Colonic mucosa (tissue), 4 donors: ENCODE measurements at regions not wholly inside any gene's neighbourhood (a gene's known extent, or its start where the extent isn't known, plus 50 kb on each side); places are given as distances from the start of the nearest gene placed in this dataset.

Source experiments
- DNase-seq: peaks from one replicate; pipeline ENCODE4 v3.0.0-alpha.2; 2020
- H3K27ac ChIP-seq: fragments of 200-600 bp; one replicate; pipeline ENCODE4 v1.8.0; 2021
- H3K27me3 ChIP-seq: fragments of 200-600 bp; one replicate; pipeline ENCODE4 v1.8.0; 2021
- H3K36me3 ChIP-seq: fragments of 200-600 bp; one replicate; pipeline ENCODE4 v1.8.0; 2021
- H3K4me1 ChIP-seq: fragments of 200-600 bp; one replicate; pipeline ENCODE4 v1.8.0; 2021; ENCODE audit warnings: mild to moderate bottlenecking
- H3K4me3 ChIP-seq: fragments of 200-600 bp; one replicate; pipeline ENCODE4 v1.8.0; 2021
- H3K9ac ChIP-seq, 2 donors: one replicate each; pipeline ENCODE4 v1.7.0; 2013; ENCODE audit warnings: control low read depth in 2 of 2, low read depth in 2 of 2, low read length in 2 of 2
- H3K9me3 ChIP-seq: fragments of 200-600 bp; one replicate; pipeline ENCODE4 v1.8.0; 2021
- CTCF ChIP-seq: fragments of 200-600 bp; IDR thresholded peaks from one replicate; pipeline ENCODE4 v1.8.0; 2022; ENCODE audit warnings: antibody characterized with exemption, mild to moderate bottlenecking
- intact Hi-C: fragments of 100-400 bp; cut with DNase I; formaldehyde crosslinking; loops from one replicate; pipeline ENCODE4 v1.14.1; 2022
- donor health status: healthy.
- donor health status: DM: no; HTN: no; CAD: no.
- donor health status: DM: no; HTN: no; CAD: no.

- H3K27me3 ChIP-seq = no peaks in the 10 kb centered on the region
- no peaks in the 10 kb centered on the region for H3K36me3 ChIP-seq
- no peak for TF ChIP-seq CTCF
- H3K9ac ChIP-seq = no peak overlapping the region
- no peaks in the 10 kb centered on the region for H3K9me3 ChIP-seq
- H3K4me3 ChIP-seq = no peak overlapping the region
- H3K27ac ChIP-seq = no peak overlapping the region
- no peak for DNase-seq
- no peaks in the 10 kb centered on the region for H3K4me1 ChIP-seq
- intact Hi-C loops = no loop called here
Measured at GRCh38 chr3:82311901-82312300, 550.5 kb upstream of the GBE1 start.

- no peak for DNase-seq
- no peak for TF ChIP-seq CTCF
- H3K36me3 ChIP-seq = no peaks in the 10 kb centered on the region
Measured at GRCh38 chr3:82308755-82309154, 547.3 kb upstream of the GBE1 start.

GRCh38 chr3:82306189-82306588 is 544.7 kb upstream of the GBE1 start:
- H3K27ac ChIP-seq = no peak overlapping the region
- no peaks in the 10 kb centered on the region for H3K9me3 ChIP-seq
- no peak for TF ChIP-seq CTCF
- H3K4me1 ChIP-seq = no peaks in the 10 kb centered on the region
- H3K9ac ChIP-seq = no peak overlapping the region
- intact Hi-C loops = no loop called here
- H3K27me3 ChIP-seq = no peaks in the 10 kb centered on the region
- no peak for DNase-seq
- H3K4me3 ChIP-seq = no peak overlapping the region
- no peaks in the 10 kb centered on the region for H3K36me3 ChIP-seq

More at GRCh38 chr3:82308755-82309154, 547.3 kb upstream of the GBE1 start:
- H3K27me3 ChIP-seq = no peaks in the 10 kb centered on the region
- intact Hi-C loops = no loop called here
- H3K4me3 ChIP-seq = no peak overlapping the region
- no peak overlapping the region for H3K27ac ChIP-seq
- H3K4me1 ChIP-seq = no peaks in the 10 kb centered on the region
- no peak overlapping the region for H3K9ac ChIP-seq
- H3K9me3 ChIP-seq = no peaks in the 10 kb centered on the region

- Histone ChIP-seq H3K9ac (no peak overlapping the region), H3K36me3 (no peaks in the 10 kb centered on the region), H3K4me1 (no peaks in the 10 kb centered on the region), H3K27me3 (no peaks in the 10 kb centered on the region), H3K4me3 (no peak overlapping the region), H3K27ac (no peak overlapping the region), H3K9me3 (no peaks in the 10 kb centered on the region)
- intact Hi-C loops = no loop called here
- no peak for DNase-seq
- TF ChIP-seq CTCF = no peak
Measured at GRCh38 chr3:82294609-82295008, 533.2 kb upstream of the GBE1 start.

GRCh38 chr3:82293867-82294266 is 532.4 kb upstream of the GBE1 start:
- no peak for DNase-seq
- H3K4me1 ChIP-seq = no peaks in the 10 kb centered on the region
- H3K9ac ChIP-seq = no peak overlapping the region

More at GRCh38 chr3:82293867-82294266, 532.4 kb upstream of the GBE1 start:
- no peak for TF ChIP-seq CTCF
- Histone ChIP-seq H3K36me3 (no peaks in the 10 kb centered on the region), H3K4me3 (no peak overlapping the region), H3K9me3 (no peaks in the 10 kb centered on the region), H3K27ac (no peak overlapping the region), H3K27me3 (no peaks in the 10 kb centered on the region)
- intact Hi-C loops = no loop called here
